GM18508 (cell line): ENCODE measurements at regions not wholly inside any gene's neighbourhood (a gene's known extent, or its start where the extent isn't known, plus 50 kb on each side); places are given as distances from the start of the nearest gene placed in this dataset.

Source experiments
- ATAC-seq: cut with Tn5 transposase; IDR thresholded peaks from one replicate; pipeline ENCODE4 v1.9.1; 2021; ENCODE audit warnings: moderate number of reproducible peaks; ENCODE audit not compliant: insufficient read depth, unreplicated experiment

- ATAC-seq = no peak
Measured at GRCh38 chr6:126145351-126145750, 159.0 kb downstream of the TRMT11 start.

- no peak for ATAC-seq
Measured at GRCh38 chr6:126147291-126147815, 161.0 kb downstream of the TRMT11 start.

GRCh38 chr6:126148853-126149252 is 162.5 kb downstream of the TRMT11 start:
- ATAC-seq = no peak

- ATAC-seq = no peak
Measured at GRCh38 chr6:126152372-126152745, 166.0 kb downstream of the TRMT11 start.

- ATAC-seq = no peak
Measured at GRCh38 chr6:126153661-126154060, 167.3 kb downstream of the TRMT11 start.

- ATAC-seq = no peak
Measured at GRCh38 chr6:126156973-126157372, 170.6 kb downstream of the TRMT11 start.

- no peak for ATAC-seq
Measured at GRCh38 chr6:126167726-126168125, 172.2 kb upstream of the CENPW start.

- no peak for ATAC-seq
Measured at GRCh38 chr6:126170433-126170832, 169.5 kb upstream of the CENPW start.

- ATAC-seq = peak; percentile 78
Measured at GRCh38 chr6:126170978-126171382, 168.9 kb upstream of the CENPW start.

- ATAC-seq = no peak
Measured at GRCh38 chr6:126172131-126172530, 167.8 kb upstream of the CENPW start.

- no peak for ATAC-seq
Measured at GRCh38 chr6:126173265-126173664, 166.7 kb upstream of the CENPW start.

GRCh38 chr6:126174697-126175096 is 165.2 kb upstream of the CENPW start:
- no peak for ATAC-seq

- ATAC-seq = no peak
Measured at GRCh38 chr6:126175251-126175650, 164.7 kb upstream of the CENPW start.

GRCh38 chr6:126176282-126176681 is 163.6 kb upstream of the CENPW start:
- no peak for ATAC-seq

- ATAC-seq = peak; percentile 49
Measured at GRCh38 chr6:126180585-126180984, 159.3 kb upstream of the CENPW start.

- no peak for ATAC-seq
Measured at GRCh38 chr6:126181173-126181741, 158.7 kb upstream of the CENPW start.

- no peak for ATAC-seq
Measured at GRCh38 chr6:126181890-126182289, 158.0 kb upstream of the CENPW start.

- no peak for ATAC-seq
Measured at GRCh38 chr6:126182650-126183311, 157.1 kb upstream of the CENPW start.

GRCh38 chr6:126185774-126186173 is 154.1 kb upstream of the CENPW start:
- no peak for ATAC-seq

- no peak for ATAC-seq
Measured at GRCh38 chr6:126188279-126188909, 151.5 kb upstream of the CENPW start.

- no peak for ATAC-seq
Measured at GRCh38 chr6:126195625-126196236, 144.2 kb upstream of the CENPW start.
